ENCODE measurements at regions not wholly inside any gene's neighbourhood (a gene's known extent, or its start where the extent isn't known, plus 50 kb on each side); places are given as distances from the start of the nearest gene placed in this dataset.
A peak's percentile ranks its signal among the peaks of the same experiment; 100 is the strongest.
"Not testable (repeated sequence)": the region's sequence is repeated elsewhere in the genome, so short reads cannot be mapped to it uniquely, and the experiment has no call there.

- not testable (repeated sequence) for H3K27ac Mint-ChIP-seq (ENCODE audit: unreplicated experiment); H3K4me3 Mint-ChIP-seq (ENCODE audit: unreplicated experiment); H3K27me3 Mint-ChIP-seq (ENCODE audit: low read depth); H3K9me3 Mint-ChIP-seq (ENCODE audit: low read depth); DNase-seq (ENCODE audit: low spot score); H3K4me1 Mint-ChIP-seq (ENCODE audit: low read depth)
- peaks cover 11% of the 10 kb centered on the region for H3K36me3 Mint-ChIP-seq (ENCODE audit: low read depth)
These were observed 118.3 kb downstream of the LRRC37A3 start for GRCh38 chr17:64800987-64801386.

GRCh38 chr17:64800361-64800895, 118.8 kb downstream of the LRRC37A3 start:
- not testable (repeated sequence) for DNase-seq (ENCODE audit: low spot score); H3K4me3 Mint-ChIP-seq (ENCODE audit: unreplicated experiment); H3K27me3 Mint-ChIP-seq (ENCODE audit: low read depth); H3K27ac Mint-ChIP-seq (ENCODE audit: unreplicated experiment); H3K9me3 Mint-ChIP-seq (ENCODE audit: low read depth); H3K36me3 Mint-ChIP-seq (ENCODE audit: low read depth); H3K4me1 Mint-ChIP-seq (ENCODE audit: low read depth)

- not testable (repeated sequence) for DNase-seq (ENCODE audit: low spot score); H3K4me1 Mint-ChIP-seq (ENCODE audit: low read depth); H3K27me3 Mint-ChIP-seq (ENCODE audit: low read depth); H3K36me3 Mint-ChIP-seq (ENCODE audit: low read depth); H3K9me3 Mint-ChIP-seq (ENCODE audit: low read depth); H3K27ac Mint-ChIP-seq (ENCODE audit: unreplicated experiment); H3K4me3 Mint-ChIP-seq (ENCODE audit: unreplicated experiment)
These were observed 119.6 kb downstream of the LRRC37A3 start for GRCh38 chr17:64799543-64800188.

GRCh38 chr17:64798961-64799360, 120.3 kb downstream of the LRRC37A3 start:
- not testable (repeated sequence) for H3K36me3 Mint-ChIP-seq (ENCODE audit: low read depth); H3K27me3 Mint-ChIP-seq (ENCODE audit: low read depth); H3K4me1 Mint-ChIP-seq (ENCODE audit: low read depth); H3K9me3 Mint-ChIP-seq (ENCODE audit: low read depth); H3K27ac Mint-ChIP-seq (ENCODE audit: unreplicated experiment); H3K4me3 Mint-ChIP-seq (ENCODE audit: unreplicated experiment); DNase-seq (ENCODE audit: low spot score)

GRCh38 chr17:64798489-64798790, 120.8 kb downstream of the LRRC37A3 start:
- not testable (repeated sequence) for H3K36me3 Mint-ChIP-seq (ENCODE audit: low read depth); H3K27ac Mint-ChIP-seq (ENCODE audit: unreplicated experiment); DNase-seq (ENCODE audit: low spot score); H3K4me1 Mint-ChIP-seq (ENCODE audit: low read depth); H3K9me3 Mint-ChIP-seq (ENCODE audit: low read depth); H3K27me3 Mint-ChIP-seq (ENCODE audit: low read depth); H3K4me3 Mint-ChIP-seq (ENCODE audit: unreplicated experiment)

- DNase-seq (ENCODE audit: low spot score); H3K36me3 Mint-ChIP-seq (ENCODE audit: low read depth); H3K4me1 Mint-ChIP-seq (ENCODE audit: low read depth); H3K4me3 Mint-ChIP-seq (ENCODE audit: unreplicated experiment); H3K27ac Mint-ChIP-seq (ENCODE audit: unreplicated experiment); H3K27me3 Mint-ChIP-seq (ENCODE audit: low read depth); H3K9me3 Mint-ChIP-seq (ENCODE audit: low read depth): not testable (repeated sequence)
These were observed 121.4 kb downstream of the LRRC37A3 start for GRCh38 chr17:64797746-64798488.

GRCh38 chr17:64795342-64795741, 123.9 kb downstream of the LRRC37A3 start:
- H3K9me3 Mint-ChIP-seq (ENCODE audit: low read depth), result not testable (repeated sequence)

GRCh38 chr17:64794548-64795274, 124.6 kb downstream of the LRRC37A3 start:
- H3K4me1 Mint-ChIP-seq (ENCODE audit: low read depth), result peaks cover 10% of the 10 kb centered on the region

More at GRCh38 chr17:64795342-64795741, 123.9 kb downstream of the LRRC37A3 start:
- H3K4me1 Mint-ChIP-seq (ENCODE audit: low read depth), result peaks cover 10% of the 10 kb centered on the region
- H3K27me3 Mint-ChIP-seq (ENCODE audit: low read depth); H3K36me3 Mint-ChIP-seq (ENCODE audit: low read depth); H3K4me3 Mint-ChIP-seq (ENCODE audit: unreplicated experiment); DNase-seq (ENCODE audit: low spot score); H3K27ac Mint-ChIP-seq (ENCODE audit: unreplicated experiment): not testable (repeated sequence)

GRCh38 chr17:64794113-64794512, 125.2 kb downstream of the LRRC37A3 start:
- H3K36me3 Mint-ChIP-seq (ENCODE audit: low read depth); H3K4me3 Mint-ChIP-seq (ENCODE audit: unreplicated experiment); H3K9me3 Mint-ChIP-seq (ENCODE audit: low read depth); H3K27me3 Mint-ChIP-seq (ENCODE audit: low read depth); DNase-seq (ENCODE audit: low spot score): not testable (repeated sequence)
- peaks cover 10% of the 10 kb centered on the region for H3K4me1 Mint-ChIP-seq (ENCODE audit: low read depth)
- peak overlapping the region; percentile 12 for H3K27ac Mint-ChIP-seq (ENCODE audit: unreplicated experiment)

More at GRCh38 chr17:64794548-64795274, 124.6 kb downstream of the LRRC37A3 start:
- not testable (repeated sequence) for H3K27me3 Mint-ChIP-seq (ENCODE audit: low read depth); H3K9me3 Mint-ChIP-seq (ENCODE audit: low read depth); H3K4me3 Mint-ChIP-seq (ENCODE audit: unreplicated experiment); H3K36me3 Mint-ChIP-seq (ENCODE audit: low read depth); H3K27ac Mint-ChIP-seq (ENCODE audit: unreplicated experiment); DNase-seq (ENCODE audit: low spot score)

- H3K9me3 Mint-ChIP-seq (ENCODE audit: low read depth); H3K4me3 Mint-ChIP-seq (ENCODE audit: unreplicated experiment); H3K36me3 Mint-ChIP-seq (ENCODE audit: low read depth); H3K27me3 Mint-ChIP-seq (ENCODE audit: low read depth); DNase-seq (ENCODE audit: low spot score): not testable (repeated sequence)
- Mint-ChIP-seq H3K4me1 (ENCODE audit: low read depth) (peaks cover 10% of the 10 kb centered on the region), H3K27ac (ENCODE audit: unreplicated experiment) (peak overlapping the region; percentile 37)
These were observed 126.3 kb downstream of the LRRC37A3 start for GRCh38 chr17:64792793-64793575.

- not testable (repeated sequence) for H3K4me3 Mint-ChIP-seq (ENCODE audit: unreplicated experiment); H3K27ac Mint-ChIP-seq (ENCODE audit: unreplicated experiment); DNase-seq (ENCODE audit: low spot score); H3K36me3 Mint-ChIP-seq (ENCODE audit: low read depth); H3K27me3 Mint-ChIP-seq (ENCODE audit: low read depth); H3K9me3 Mint-ChIP-seq (ENCODE audit: low read depth)
- H3K4me1 Mint-ChIP-seq (ENCODE audit: low read depth), result peaks cover 10% of the 10 kb centered on the region
These were observed 127.0 kb downstream of the LRRC37A3 start for GRCh38 chr17:64792276-64792675.

- not testable (repeated sequence) for H3K27me3 Mint-ChIP-seq (ENCODE audit: low read depth); H3K9me3 Mint-ChIP-seq (ENCODE audit: low read depth); H3K36me3 Mint-ChIP-seq (ENCODE audit: low read depth); H3K4me3 Mint-ChIP-seq (ENCODE audit: unreplicated experiment); DNase-seq (ENCODE audit: low spot score); H3K27ac Mint-ChIP-seq (ENCODE audit: unreplicated experiment)
- H3K4me1 Mint-ChIP-seq (ENCODE audit: low read depth), result peaks cover 10% of the 10 kb centered on the region
These were observed 127.6 kb downstream of the LRRC37A3 start for GRCh38 chr17:64791691-64792090.
